Hepatocyte (in vitro differentiated cells): ENCODE measurements at regions not wholly inside any gene's neighbourhood (a gene's known extent, or its start where the extent isn't known, plus 50 kb on each side); places are given as distances from the start of the nearest gene placed in this dataset.

Source experiments
- DNase-seq: peaks from one replicate; pipeline ENCODE4 v3.0.0-alpha.2; 2016; ENCODE audit warnings: low spot score
- H2AFZ ChIP-seq: fragments of 200-600 bp; sonication (generic); 2 replicates; pipeline ENCODE4 v1.6.0; 2016; ENCODE audit warnings: antibody characterized with exemption, mild to moderate bottlenecking
- H3K27ac ChIP-seq: fragments of 200-600 bp; sonication (generic); 2 replicates; pipeline ENCODE4 v1.5.1; 2016; ENCODE audit warnings: mild to moderate bottlenecking
- H3K27me3 ChIP-seq: fragments of 200-600 bp; sonication (generic); 2 replicates; pipeline ENCODE4 v1.6.1; 2016
- H3K36me3 ChIP-seq: fragments of 200-600 bp; sonication (generic); replicated peaks from 2 replicates; pipeline ENCODE4 v1.5.1; 2016; ENCODE audit warnings: low read depth; ENCODE audit not compliant: insufficient read depth
- H3K4me1 ChIP-seq: fragments of 200-600 bp; sonication (generic); 2 replicates; pipeline ENCODE4 v1.5.1; 2016; ENCODE audit warnings: mild to moderate bottlenecking, moderate library complexity; ENCODE audit not compliant: insufficient read depth
- H3K4me2 ChIP-seq: fragments of 200-600 bp; sonication (generic); 2 replicates; pipeline ENCODE4 v1.6.0; 2016
- H3K4me3 ChIP-seq: fragments of 200-600 bp; sonication (generic); 2 replicates; pipeline ENCODE4 v1.5.1; 2016; ENCODE audit warnings: mild to moderate bottlenecking
- H3K79me2 ChIP-seq: fragments of 200-600 bp; sonication (generic); 2 replicates; pipeline ENCODE4 v1.6.0; 2017; ENCODE audit warnings: mild to moderate bottlenecking
- H3K9me2 ChIP-seq: fragments of 200-600 bp; sonication (generic); replicated peaks from 2 replicates; pipeline ENCODE4 v1.6.0; 2017; ENCODE audit warnings: mild to moderate bottlenecking; ENCODE audit not compliant: insufficient read depth
- H3K9me3 ChIP-seq: fragments of 200-600 bp; sonication (generic); 2 replicates; pipeline ENCODE4 v1.5.1; 2016; ENCODE audit warnings: low read depth, mild to moderate bottlenecking
- H4K20me1 ChIP-seq: fragments of 200-600 bp; sonication (generic); 2 replicates; pipeline ENCODE4 v1.6.0; 2016; ENCODE audit warnings: mild to moderate bottlenecking; ENCODE audit not compliant: insufficient read depth, poor library complexity, severe bottlenecking
- CTCF ChIP-seq: fragments of 200-600 bp; sonication (generic); IDR thresholded peaks from 2 replicates; pipeline ENCODE4 v1.5.1; 2016; ENCODE audit warnings: antibody characterized with exemption, mild to moderate bottlenecking; ENCODE audit not compliant: poor library complexity
- EZH2 ChIP-seq: fragments of 200-600 bp; sonication (generic); IDR thresholded peaks from 2 replicates; pipeline ENCODE4 v1.6.1; 2016; ENCODE audit warnings: antibody characterized with exemption, mild to moderate bottlenecking, borderline replicate concordance
- EZH2phosphoT487 ChIP-seq: fragments of 200-600 bp; sonication (generic); IDR thresholded peaks from one replicate; pipeline ENCODE4 v1.6.1; 2018; ENCODE audit warnings: antibody characterized with exemption, mild to moderate bottlenecking, low read depth, moderate library complexity; ENCODE audit not compliant: unreplicated experiment, severe bottlenecking
- WGBS: methylation state at CpG from one replicate; pipeline ENCODE4 v1.1.6; 2016; ENCODE audit warnings: low lambda C conversion rate; ENCODE audit errors: missing lambda C conversion rate; 5-methylcytosine and 5-hydroxymethylcytosine counted together

DNA sequence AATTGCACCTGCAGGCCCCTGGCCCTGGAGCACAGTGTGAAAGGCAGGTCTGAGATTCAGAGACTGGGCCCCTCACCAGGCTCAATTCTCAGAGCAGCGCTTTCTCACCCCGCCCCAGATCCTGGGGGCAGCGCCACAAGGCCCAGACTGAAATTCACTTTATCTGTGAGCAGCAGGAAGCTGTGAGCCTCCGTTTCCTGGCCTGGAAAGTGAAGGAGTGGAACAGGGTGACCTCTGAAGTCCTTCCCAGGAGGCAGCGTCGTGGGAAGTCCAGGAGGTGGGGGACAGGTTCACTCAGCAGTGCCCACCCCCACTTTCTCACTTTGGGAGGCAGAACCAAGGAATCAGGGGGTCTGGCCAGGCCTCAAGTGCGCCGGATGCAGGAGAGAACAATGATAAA, 235.4 kb downstream of the NDUFA10 start:
- no peak overlapping the region for H2AFZ ChIP-seq
- DNase-seq = no peak
- H3K9me2 ChIP-seq = no peaks in the 10 kb centered on the region
- no peak overlapping the region for H3K4me2 ChIP-seq
- no peaks in the 10 kb centered on the region for H4K20me1 ChIP-seq
- no peak overlapping the region for H3K4me3 ChIP-seq
- TF ChIP-seq EZH2phosphoT487 (no peak), CTCF (no peak)
- H3K4me1 ChIP-seq = no peaks in the 10 kb centered on the region
- H3K27me3 ChIP-seq = no peaks in the 10 kb centered on the region
- H3K9me3 ChIP-seq = no peaks in the 10 kb centered on the region
- no peak overlapping the region for H3K27ac ChIP-seq
- H3K79me2 ChIP-seq = no peaks in the 10 kb centered on the region
- no peaks in the 10 kb centered on the region for H3K36me3 ChIP-seq
- WGBS = 79% methylated on average over 8 of the region's 8 CpGs

DNA sequence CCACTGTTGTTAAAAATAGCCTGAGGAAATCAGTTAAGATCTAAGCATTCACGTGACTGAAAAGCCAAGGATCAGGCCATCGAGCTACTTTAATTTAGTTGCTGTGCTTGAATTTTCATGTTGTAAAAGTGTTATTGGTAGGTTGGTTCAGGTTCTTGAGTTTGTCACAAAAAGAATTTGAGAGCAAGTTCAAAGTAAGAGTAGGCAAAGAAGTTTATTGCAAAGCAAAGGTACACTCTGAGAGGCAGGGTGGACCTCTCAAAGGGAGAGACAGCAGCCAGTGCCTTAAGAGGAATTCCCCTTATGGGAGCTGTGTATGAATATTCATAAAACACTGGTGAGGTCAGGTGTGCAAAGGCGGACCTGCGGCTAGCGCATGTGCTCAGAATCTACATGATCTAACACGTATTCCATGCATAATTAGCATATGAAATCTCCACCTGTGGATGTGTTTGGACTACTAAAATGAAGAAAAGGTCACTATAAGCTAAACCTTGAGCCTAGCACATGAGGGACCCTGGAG, 236.5 kb downstream of the NDUFA10 start:
- 80% methylated on average over 6 of the region's 6 CpGs for WGBS
- Histone ChIP-seq H3K36me3 (no peaks in the 10 kb centered on the region), H2AFZ (no peak overlapping the region), H3K4me3 (no peak overlapping the region), H3K27ac (no peak overlapping the region), H3K4me1 (no peaks in the 10 kb centered on the region), H3K9me2 (no peaks in the 10 kb centered on the region), H3K9me3 (no peaks in the 10 kb centered on the region), H4K20me1 (no peaks in the 10 kb centered on the region), H3K27me3 (no peaks in the 10 kb centered on the region), H3K4me2 (no peak overlapping the region), H3K79me2 (no peaks in the 10 kb centered on the region)
- no peak for DNase-seq
- TF ChIP-seq CTCF = no peak
- TF ChIP-seq EZH2 = no peak
- TF ChIP-seq EZH2phosphoT487 = no peak

- no peaks in the 10 kb centered on the region for H3K4me1 ChIP-seq
- no peaks in the 10 kb centered on the region for H3K9me3 ChIP-seq
- no peaks in the 10 kb centered on the region for H3K27me3 ChIP-seq
- H3K36me3 ChIP-seq = no peaks in the 10 kb centered on the region
- no peak for DNase-seq
- no peak overlapping the region for H3K27ac ChIP-seq
- no peak overlapping the region for H2AFZ ChIP-seq
- TF ChIP-seq EZH2phosphoT487 (no peak), EZH2 (no peak), CTCF (no peak)
- H4K20me1 ChIP-seq = no peaks in the 10 kb centered on the region
- no peak overlapping the region for H3K4me3 ChIP-seq
- no peaks in the 10 kb centered on the region for H3K79me2 ChIP-seq
- WGBS = 84% methylated on average over 6 of the region's 6 CpGs
- H3K4me2 ChIP-seq = no peak overlapping the region
- H3K9me2 ChIP-seq = no peaks in the 10 kb centered on the region
Measured at GRCh38 chr2:239787538-239788050, 237.5 kb downstream of the NDUFA10 start.

DNA sequence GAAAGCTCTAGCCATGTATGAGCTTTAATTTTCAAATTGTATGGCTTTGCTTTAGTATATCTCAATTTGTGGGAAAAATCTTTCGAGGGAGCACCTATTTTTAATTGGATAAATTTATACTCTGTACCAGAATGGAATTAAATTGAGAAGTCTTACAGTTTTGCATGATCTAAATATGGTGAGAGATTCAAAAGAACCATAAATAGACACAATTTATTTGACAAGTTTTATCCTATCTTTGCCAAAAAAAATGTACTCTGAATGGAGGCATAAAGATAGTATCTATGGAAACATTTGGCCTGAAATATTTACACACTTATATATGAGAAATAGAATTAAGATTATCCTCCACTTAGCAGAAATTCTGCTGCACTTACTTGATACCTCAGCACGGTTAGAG, 238.4 kb downstream of the NDUFA10 start:
- H2AFZ ChIP-seq = no peak overlapping the region
- H4K20me1 ChIP-seq = no peaks in the 10 kb centered on the region
- 70% methylated on average over 2 of the region's 2 CpGs for WGBS
- no peaks in the 10 kb centered on the region for H3K79me2 ChIP-seq
- H3K27me3 ChIP-seq = no peaks in the 10 kb centered on the region
- H3K27ac ChIP-seq = no peak overlapping the region
- H3K36me3 ChIP-seq = no peaks in the 10 kb centered on the region
- H3K4me1 ChIP-seq = no peaks in the 10 kb centered on the region
- H3K4me3 ChIP-seq = no peak overlapping the region
- no peaks in the 10 kb centered on the region for H3K9me2 ChIP-seq
- no peaks in the 10 kb centered on the region for H3K9me3 ChIP-seq
- TF ChIP-seq EZH2phosphoT487 = no peak
- no peak for TF ChIP-seq EZH2
- TF ChIP-seq CTCF = no peak
- no peak for DNase-seq
- H3K4me2 ChIP-seq = no peak overlapping the region
